Loucy (cell line): ENCODE measurements at regions not wholly inside any gene's neighbourhood (a gene's known extent, or its start where the extent isn't known, plus 50 kb on each side); places are given as distances from the start of the nearest gene placed in this dataset.

Experiments used
- H2AFZ ChIP-seq: fragments of 200-600 bp; sonication (generic); 2 replicates; pipeline ENCODE4 v1.6.0; 2016; ENCODE audit warnings: antibody characterized with exemption, mild to moderate bottlenecking, low read length, moderate library complexity
- H3F3A ChIP-seq: fragments of 200-600 bp; 2 replicates; pipeline ENCODE4 v1.6.0; 2016; ENCODE audit warnings: antibody characterized with exemption, low read depth, mild to moderate bottlenecking
- H3K27me3 ChIP-seq: fragments of 200-600 bp; sonication (generic); 2 replicates; pipeline ENCODE4 v1.6.1; 2014; ENCODE audit warnings: low read length, mild to moderate bottlenecking; ENCODE audit not compliant: insufficient read depth, poor library complexity, severe bottlenecking
- H3K36me3 ChIP-seq: fragments of 200-600 bp; sonication (generic); 2 replicates; pipeline ENCODE4 v1.6.1; 2016; ENCODE audit warnings: low read length; ENCODE audit not compliant: insufficient read depth
- H3K4me1 ChIP-seq: fragments of 200-600 bp; sonication (generic); 2 replicates; pipeline ENCODE4 v1.5.1; 2014; ENCODE audit warnings: low read length, mild to moderate bottlenecking; ENCODE audit not compliant: insufficient read depth, poor library complexity, severe bottlenecking
- H3K4me2 ChIP-seq: fragments of 200-600 bp; sonication (generic); 2 replicates; pipeline ENCODE4 v1.6.0; 2014; ENCODE audit warnings: antibody characterized with exemption, low read length, low read depth, mild to moderate bottlenecking; ENCODE audit not compliant: poor library complexity, severe bottlenecking
- H3K4me3 ChIP-seq: fragments of 200-600 bp; sonication (generic); 2 replicates; pipeline ENCODE4 v1.5.1; 2014; ENCODE audit warnings: low read length, mild to moderate bottlenecking, mixed read lengths; ENCODE audit not compliant: poor library complexity, severe bottlenecking
- H3K79me2 ChIP-seq: fragments of 200-600 bp; sonication (generic); 2 replicates; pipeline ENCODE4 v1.6.1; 2014; ENCODE audit warnings: low read length; ENCODE audit not compliant: insufficient read depth
- H3K9ac ChIP-seq: fragments of 200-600 bp; sonication (generic); 2 replicates; pipeline ENCODE4 v1.6.0; 2014; ENCODE audit warnings: mild to moderate bottlenecking, low read depth, low read length, moderate library complexity; ENCODE audit not compliant: poor library complexity, severe bottlenecking
- H3K9me2 ChIP-seq: fragments of 200-600 bp; sonication (generic); replicated peaks from 2 replicates; pipeline ENCODE4 v1.6.1; 2016; ENCODE audit warnings: low read depth, low read length, mixed read lengths
- H3K9me3 ChIP-seq: fragments of 200-600 bp; sonication (generic); 2 replicates; pipeline ENCODE4 v1.6.1; 2014; ENCODE audit warnings: mild to moderate bottlenecking, antibody characterized with exemption, low read length, low read depth; ENCODE audit not compliant: insufficient read depth
- H4K20me1 ChIP-seq: fragments of 200-600 bp; sonication (generic); 2 replicates; pipeline ENCODE4 v1.6.0; 2014; ENCODE audit warnings: antibody characterized with exemption, low read length, mild to moderate bottlenecking; ENCODE audit not compliant: insufficient read depth, poor library complexity, severe bottlenecking
- EZH2phosphoT487 ChIP-seq: fragments of 200-600 bp; IDR thresholded peaks from 2 replicates; pipeline ENCODE4 v1.6.1; 2018; ENCODE audit warnings: antibody characterized with exemption, mild to moderate bottlenecking, moderate library complexity, borderline replicate concordance
- TF ChIP-seq, protein P1 (sequence below): fragments of 200-600 bp; sonication (generic); conservative IDR thresholded peaks from 2 replicates; pipeline ENCODE4 v1.5.1; 2014; ENCODE audit warnings: mild to moderate bottlenecking, antibody characterized with exemption, low read length

DNA sequence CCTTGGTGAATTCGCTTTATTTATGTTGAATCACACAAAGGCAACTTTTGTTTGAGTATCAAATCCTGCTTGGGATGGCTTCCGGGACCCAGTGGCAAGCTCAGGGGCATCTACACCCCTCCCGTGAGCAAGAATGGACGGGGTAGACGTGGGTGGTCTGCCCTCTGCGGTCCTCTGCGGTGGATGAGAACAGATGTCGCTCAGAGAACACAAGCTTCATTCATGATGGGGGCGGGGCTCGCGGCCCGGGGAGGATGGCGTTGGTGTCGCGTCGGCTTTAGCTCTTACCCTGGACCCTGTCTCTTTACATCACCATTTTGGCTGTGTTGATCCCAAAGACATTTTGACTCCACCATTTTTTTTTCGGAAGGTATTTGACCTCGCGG lies 158.5 kb upstream of the RTL1 start:
- no peak for TF ChIP-seq EZH2phosphoT487
- TF ChIP-seq, protein P1, sequence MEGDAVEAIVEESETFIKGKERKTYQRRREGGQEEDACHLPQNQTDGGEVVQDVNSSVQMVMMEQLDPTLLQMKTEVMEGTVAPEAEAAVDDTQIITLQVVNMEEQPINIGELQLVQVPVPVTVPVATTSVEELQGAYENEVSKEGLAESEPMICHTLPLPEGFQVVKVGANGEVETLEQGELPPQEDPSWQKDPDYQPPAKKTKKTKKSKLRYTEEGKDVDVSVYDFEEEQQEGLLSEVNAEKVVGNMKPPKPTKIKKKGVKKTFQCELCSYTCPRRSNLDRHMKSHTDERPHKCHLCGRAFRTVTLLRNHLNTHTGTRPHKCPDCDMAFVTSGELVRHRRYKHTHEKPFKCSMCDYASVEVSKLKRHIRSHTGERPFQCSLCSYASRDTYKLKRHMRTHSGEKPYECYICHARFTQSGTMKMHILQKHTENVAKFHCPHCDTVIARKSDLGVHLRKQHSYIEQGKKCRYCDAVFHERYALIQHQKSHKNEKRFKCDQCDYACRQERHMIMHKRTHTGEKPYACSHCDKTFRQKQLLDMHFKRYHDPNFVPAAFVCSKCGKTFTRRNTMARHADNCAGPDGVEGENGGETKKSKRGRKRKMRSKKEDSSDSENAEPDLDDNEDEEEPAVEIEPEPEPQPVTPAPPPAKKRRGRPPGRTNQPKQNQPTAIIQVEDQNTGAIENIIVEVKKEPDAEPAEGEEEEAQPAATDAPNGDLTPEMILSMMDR = no peak
- Histone ChIP-seq H3K9me3 (peaks cover 11% of the 10 kb centered on the region; the same call in 1 of the 2 replicates), H3K9ac (no peak overlapping the region), H4K20me1 (no peaks in the 10 kb centered on the region), H3K4me2 (no peak overlapping the region), H3K27me3 (no peaks in the 10 kb centered on the region), H3K4me3 (no peak overlapping the region), H3F3A (no peaks in the 10 kb centered on the region), H3K79me2 (no peaks in the 10 kb centered on the region), H2AFZ (no peak overlapping the region), H3K36me3 (no peaks in the 10 kb centered on the region), H3K4me1 (no peaks in the 10 kb centered on the region), H3K9me2 (no peaks in the 10 kb centered on the region)

GRCh38 chr14:101062601-101063000 lies 159.1 kb upstream of the RTL1 start:
- TF ChIP-seq, protein P1 = no peak
- no peak for TF ChIP-seq EZH2phosphoT487
- Histone ChIP-seq H4K20me1 (no peaks in the 10 kb centered on the region), H3K9me2 (no peaks in the 10 kb centered on the region), H3F3A (no peaks in the 10 kb centered on the region), H3K27me3 (no peaks in the 10 kb centered on the region), H2AFZ (no peak overlapping the region), H3K9me3 (peaks cover 11% of the 10 kb centered on the region; the same call in 1 of the 2 replicates), H3K9ac (no peak overlapping the region), H3K4me2 (no peak overlapping the region), H3K79me2 (no peaks in the 10 kb centered on the region), H3K4me3 (no peak overlapping the region), H3K4me1 (no peaks in the 10 kb centered on the region), H3K36me3 (no peaks in the 10 kb centered on the region)

GRCh38 chr14:101063121-101063520 lies 159.6 kb upstream of the RTL1 start:
- H3K36me3 ChIP-seq = no peaks in the 10 kb centered on the region
- H3K27me3 ChIP-seq = no peaks in the 10 kb centered on the region
- TF ChIP-seq, protein P1 = no peak
- no peak for TF ChIP-seq EZH2phosphoT487
- H3K79me2 ChIP-seq = no peaks in the 10 kb centered on the region
- no peaks in the 10 kb centered on the region for H3F3A ChIP-seq
- no peaks in the 10 kb centered on the region for H4K20me1 ChIP-seq
- no peak overlapping the region for H3K4me2 ChIP-seq
- no peak overlapping the region for H2AFZ ChIP-seq
- no peak overlapping the region for H3K4me3 ChIP-seq
- no peaks in the 10 kb centered on the region for H3K4me1 ChIP-seq
- peaks cover 7% of the 10 kb centered on the region; the same call in 1 of the 2 replicates for H3K9me3 ChIP-seq
- no peak overlapping the region for H3K9ac ChIP-seq
- H3K9me2 ChIP-seq = no peaks in the 10 kb centered on the region
